Caco-2 (cell line): ENCODE measurements at regions not wholly inside any gene's neighbourhood (a gene's known extent, or its start where the extent isn't known, plus 50 kb on each side); places are given as distances from the start of the nearest gene placed in this dataset.

ENCODE experiments used
- BruUV-seq: library from RNA; stranded (reverse); fragments of 400-500 nt; replicated peaks from 2 replicates; lab custom pipeline; 2021; lab: Mats Ljungman, UMichigan
- CTCF ChIA-PET: fragments of 300-600 bp; sonication (Branson Sonifier 250); formaldehyde crosslinking; loops from one replicate; lab custom pipeline; 2022; ENCODE audit warnings: antibody characterized with exemption; lab: Charles Lee
- POLR2A ChIA-PET: fragments of 300-600 bp; sonication (Branson Sonifier 250); formaldehyde crosslinking; loops from one replicate; lab custom pipeline; 2022; ENCODE audit warnings: antibody characterized with exemption; lab: Charles Lee
- DNase-seq, 2 experiments: peaks; one replicate each; pipeline versions ENCODE4 v3.0.0 to v3.0.0-alpha.2; 2020 to 2022
- H3K27me3 ChIP-seq: replicated peaks from 2 replicates; pipeline ENCODE4 v1.6.0; 2011; ENCODE audit warnings: low read length; ENCODE audit not compliant: control insufficient read depth, insufficient read depth
- H3K36me3 ChIP-seq: 2 replicates; pipeline ENCODE4 v1.5.1; 2011; ENCODE audit warnings: low read length; ENCODE audit not compliant: control insufficient read depth, insufficient read depth
- H3K4me1 ChIP-seq: fragments of 250-450 bp; sonication (Bioruptor Pico); 2 replicates; pipeline ENCODE4 v1.5.1; 2020; ENCODE audit warnings: mild to moderate bottlenecking
- H3K4me3 ChIP-seq: 2 replicates; pipeline ENCODE4 v1.5.1; 2011; ENCODE audit warnings: low read depth, mild to moderate bottlenecking, control low read depth, low read length
- H3K9me3 ChIP-seq: fragments of 250-450 bp; sonication (Bioruptor Pico); 2 replicates; pipeline ENCODE4 v1.5.1; 2020; ENCODE audit warnings: mild to moderate bottlenecking, moderate library complexity
- H3K27ac Mint-ChIP-seq: one replicate; pipeline ENCODE4 v1.8.0; 2022; ENCODE audit warnings: mixed read lengths; ENCODE audit not compliant: unreplicated experiment
- H3K27me3 Mint-ChIP-seq: one replicate; pipeline ENCODE4 v1.8.0; 2022; ENCODE audit warnings: mixed read lengths; ENCODE audit not compliant: insufficient read depth, unreplicated experiment
- H3K36me3 Mint-ChIP-seq: one replicate; pipeline ENCODE4 v1.8.0; 2022; ENCODE audit warnings: mild to moderate bottlenecking, mixed read lengths; ENCODE audit not compliant: insufficient read depth, unreplicated experiment
- H3K4me1 Mint-ChIP-seq: one replicate; pipeline ENCODE4 v1.8.0; 2022; ENCODE audit warnings: low read depth, mixed read lengths; ENCODE audit not compliant: unreplicated experiment
- H3K4me3 Mint-ChIP-seq: one replicate; pipeline ENCODE4 v1.8.0; 2022; ENCODE audit warnings: mild to moderate bottlenecking, moderate library complexity, mixed read lengths; ENCODE audit not compliant: unreplicated experiment
- H3K9me3 Mint-ChIP-seq: one replicate; pipeline ENCODE4 v1.8.0; 2022; ENCODE audit warnings: mixed read lengths; ENCODE audit not compliant: unreplicated experiment
- intact Hi-C: fragments of 100-400 bp; cut with micrococcal nuclease; formaldehyde crosslinking; loops from one replicate; pipeline ENCODE4 v1.10.0; 2022; ENCODE audit not compliant: unreplicated experiment
- TF ChIP-seq, protein P1 (sequence below), 2 experiments: fragments of 200-600 bp in 1 of 2; IDR thresholded peaks; 1 replicate in 1 of 2; 2 replicates in 1 of 2; pipeline versions ENCODE4 v1.5.1 to v1.8.0; 2011 to 2022; ENCODE audit warnings: antibody characterized with exemption in 1 of 2, control low read depth in 1 of 2, inconsistent platforms in 1 of 2, low read depth in 1 of 2, low read length in 1 of 2, mild to moderate bottlenecking in 1 of 2, moderate library complexity in 1 of 2; ENCODE audit not compliant: insufficient read depth in 1 of 2, severe bottlenecking in 1 of 2, unreplicated experiment in 1 of 2

DNA sequence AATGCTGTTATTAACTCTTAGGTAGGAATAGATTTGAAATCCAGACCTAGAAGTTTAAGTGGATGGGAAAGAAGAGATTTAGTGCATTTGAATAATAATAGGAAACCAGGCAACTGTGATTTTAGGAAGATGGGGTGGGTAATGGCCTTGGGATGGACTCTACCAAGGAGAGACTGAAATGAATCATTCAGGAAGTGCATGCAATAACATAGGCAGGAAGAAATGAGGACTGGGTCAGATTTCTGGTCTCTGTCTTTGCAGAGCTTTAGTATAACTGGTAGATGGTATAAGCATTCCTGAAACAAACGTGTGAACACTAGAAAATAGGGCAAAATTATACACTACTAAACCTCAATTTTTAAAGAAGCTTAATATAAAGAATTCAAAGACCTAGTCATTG, 274.4 kb upstream of the CLINT1 start:
- Histone ChIP-seq H3K27me3 (peaks cover 3% of the 10 kb centered on the region; the same call in 1 of the 2 replicates), H3K36me3 (no peaks in the 10 kb centered on the region), H3K4me3 (no peak overlapping the region), H3K9me3 (no peaks in the 10 kb centered on the region), H3K4me1 (no peaks in the 10 kb centered on the region)
- TF ChIP-seq, protein P1, sequence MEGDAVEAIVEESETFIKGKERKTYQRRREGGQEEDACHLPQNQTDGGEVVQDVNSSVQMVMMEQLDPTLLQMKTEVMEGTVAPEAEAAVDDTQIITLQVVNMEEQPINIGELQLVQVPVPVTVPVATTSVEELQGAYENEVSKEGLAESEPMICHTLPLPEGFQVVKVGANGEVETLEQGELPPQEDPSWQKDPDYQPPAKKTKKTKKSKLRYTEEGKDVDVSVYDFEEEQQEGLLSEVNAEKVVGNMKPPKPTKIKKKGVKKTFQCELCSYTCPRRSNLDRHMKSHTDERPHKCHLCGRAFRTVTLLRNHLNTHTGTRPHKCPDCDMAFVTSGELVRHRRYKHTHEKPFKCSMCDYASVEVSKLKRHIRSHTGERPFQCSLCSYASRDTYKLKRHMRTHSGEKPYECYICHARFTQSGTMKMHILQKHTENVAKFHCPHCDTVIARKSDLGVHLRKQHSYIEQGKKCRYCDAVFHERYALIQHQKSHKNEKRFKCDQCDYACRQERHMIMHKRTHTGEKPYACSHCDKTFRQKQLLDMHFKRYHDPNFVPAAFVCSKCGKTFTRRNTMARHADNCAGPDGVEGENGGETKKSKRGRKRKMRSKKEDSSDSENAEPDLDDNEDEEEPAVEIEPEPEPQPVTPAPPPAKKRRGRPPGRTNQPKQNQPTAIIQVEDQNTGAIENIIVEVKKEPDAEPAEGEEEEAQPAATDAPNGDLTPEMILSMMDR (IDR thresholded peaks at IDR 0.05; ENCODE audit: insufficient read depth in 1 of 2, low read depth in 1 of 2, low read length in 1 of 2, severe bottlenecking in 1 of 2, unreplicated experiment in 1 of 2) = no peak
- intact Hi-C loops = no loop called here
- H3K4me1 Mint-ChIP-seq = no peaks in the 10 kb centered on the region
- CTCF ChIA-PET = no interaction called here
- POLR2A ChIA-PET = no interaction called here
- H3K4me3 Mint-ChIP-seq = no peak overlapping the region
- no TSS peak for BruUV-seq
- H3K27me3 Mint-ChIP-seq = peaks cover 18% of the 10 kb centered on the region
- no peak for DNase-seq
- H3K27ac Mint-ChIP-seq = no peak overlapping the region
- H3K9me3 Mint-ChIP-seq = no peaks in the 10 kb centered on the region
- H3K36me3 Mint-ChIP-seq = no peaks in the 10 kb centered on the region

DNA sequence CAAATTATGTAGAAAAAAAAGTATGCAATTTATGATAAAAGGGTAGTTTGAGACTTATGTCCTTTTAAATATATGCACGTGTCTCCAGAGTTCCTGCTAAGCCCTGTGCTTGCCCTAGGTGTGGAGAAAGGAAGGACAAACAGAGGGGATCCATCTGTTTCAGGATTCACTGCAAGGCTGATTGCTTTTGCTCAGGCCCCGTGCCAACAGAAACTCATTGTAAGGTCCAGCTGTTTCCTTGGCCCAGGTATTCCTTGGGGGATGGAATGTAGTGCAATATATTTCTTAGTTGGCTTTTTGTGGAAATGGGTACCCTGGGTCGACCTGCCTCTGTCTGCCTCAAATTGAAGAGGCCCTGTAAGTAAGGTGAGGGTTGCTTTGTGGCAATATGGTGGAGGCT, 268.6 kb upstream of the CLINT1 start:
- Histone ChIP-seq H3K9me3 (no peaks in the 10 kb centered on the region; the same call in 1 of the 2 replicates), H3K4me3 (no peak overlapping the region), H3K4me1 (no peaks in the 10 kb centered on the region), H3K36me3 (no peaks in the 10 kb centered on the region), H3K27me3 (peaks cover 3% of the 10 kb centered on the region; the same call in 1 of the 2 replicates)
- Mint-ChIP-seq H3K9me3 (no peaks in the 10 kb centered on the region), H3K27ac (no peak overlapping the region), H3K4me3 (no peak overlapping the region), H3K27me3 (peaks cover 27% of the 10 kb centered on the region), H3K4me1 (no peaks in the 10 kb centered on the region), H3K36me3 (no peaks in the 10 kb centered on the region)
- no peak for DNase-seq
- ChIA-PET CTCF (no interaction called here), POLR2A (no interaction called here)
- no TSS peak for BruUV-seq
- TF ChIP-seq, protein P1 (IDR thresholded peaks at IDR 0.05; ENCODE audit: insufficient read depth in 1 of 2, low read depth in 1 of 2, low read length in 1 of 2, severe bottlenecking in 1 of 2, unreplicated experiment in 1 of 2) = no peak
- intact Hi-C loops = no loop called here

DNA sequence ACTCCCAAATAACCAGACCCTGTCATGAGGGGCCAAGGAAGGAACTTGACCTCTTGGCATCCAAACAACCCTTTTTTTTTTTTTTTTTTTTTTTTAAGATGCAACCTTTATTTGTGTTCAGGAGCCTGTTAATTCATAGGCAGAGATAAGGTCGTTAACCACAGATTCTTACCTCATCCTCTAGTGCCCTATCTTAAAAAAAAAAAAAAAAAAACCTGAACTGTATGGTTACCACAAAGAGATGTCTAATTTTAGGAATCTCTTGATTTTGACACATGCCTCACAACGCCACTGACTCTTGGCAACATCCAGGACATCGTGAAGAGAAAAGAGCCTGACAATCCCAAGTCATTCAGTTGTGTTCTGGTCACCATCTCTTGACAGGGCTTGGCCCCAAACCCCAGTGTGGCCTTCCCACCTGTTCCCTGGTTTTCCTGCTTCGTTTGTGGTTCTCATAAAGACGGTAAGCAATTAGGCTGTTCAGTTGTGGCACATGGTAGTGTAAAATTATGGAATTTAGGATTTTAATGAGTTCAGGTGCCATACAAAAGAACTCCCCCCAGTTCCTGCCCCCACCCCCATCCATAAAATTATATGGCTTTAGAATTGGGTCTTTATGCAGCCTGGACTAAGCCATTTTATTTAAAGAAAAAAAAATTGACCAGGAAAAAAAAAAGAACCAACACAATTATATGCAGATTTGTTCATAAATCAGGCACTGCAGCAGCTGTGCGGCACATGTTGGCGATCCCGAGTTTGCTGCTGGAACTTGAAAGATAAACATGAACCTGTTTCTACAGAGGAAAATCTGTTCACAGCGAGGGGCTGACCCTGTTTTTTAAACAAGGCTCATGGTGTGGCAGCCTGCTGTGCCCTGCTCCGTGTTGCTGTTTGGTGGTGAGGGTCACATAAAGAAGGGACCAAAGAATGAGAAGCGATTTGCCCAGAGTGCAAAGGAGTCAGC, 267.8 kb upstream of the CLINT1 start:
- peaks cover 29% of the 10 kb centered on the region for H3K27me3 Mint-ChIP-seq
- DNase-seq = no peak
- no peaks in the 10 kb centered on the region for H3K36me3 ChIP-seq
- TF ChIP-seq, protein P1 (IDR thresholded peaks at IDR 0.05; ENCODE audit: insufficient read depth in 1 of 2, low read depth in 1 of 2, low read length in 1 of 2, severe bottlenecking in 1 of 2, unreplicated experiment in 1 of 2) = no peak
- BruUV-seq = no TSS peak
- intact Hi-C loops = no loop called here
- H3K9me3 ChIP-seq = no peaks in the 10 kb centered on the region; the same call in 1 of the 2 replicates
- CTCF ChIA-PET = no interaction called here
- no peak overlapping the region for H3K4me3 ChIP-seq
- peaks cover 3% of the 10 kb centered on the region; the same call in 1 of the 2 replicates for H3K27me3 ChIP-seq
- no peak overlapping the region for H3K4me3 Mint-ChIP-seq
- POLR2A ChIA-PET = no interaction called here
- no peaks in the 10 kb centered on the region for H3K36me3 Mint-ChIP-seq
- H3K27ac Mint-ChIP-seq = no peak overlapping the region
- H3K4me1 Mint-ChIP-seq = no peaks in the 10 kb centered on the region
- no peaks in the 10 kb centered on the region for H3K4me1 ChIP-seq
- H3K9me3 Mint-ChIP-seq = no peaks in the 10 kb centered on the region
